Psoas muscle (tissue), 7 donors: ENCODE measurements at regions not wholly inside any gene's neighbourhood (a gene's known extent, or its start where the extent isn't known, plus 50 kb on each side); places are given as distances from the start of the nearest gene placed in this dataset.
A peak's percentile ranks its signal among the peaks of the same experiment; 100 is the strongest.

Experiments used
- ATAC-seq, 4 donors: fragments of 200-7000 bp; cut with Tn5 transposase; one replicate each; pipeline ENCODE4 v1.9.1; 2020; ENCODE audit warnings: moderate library complexity in 3 of 4, mild to moderate bottlenecking in 2 of 4
- DNase-seq, 2 donors: peaks; one replicate each; pipeline ENCODE4 v3.0.0-alpha.2; 2020
- H3K27ac ChIP-seq: fragments of 200-600 bp; one replicate; pipeline ENCODE4 v1.8.0; 2022
- H3K27me3 ChIP-seq, 3 donors: fragments of 200-600 bp in 1 of 3; one replicate each; pipeline versions ENCODE4 v1.6.1 to v1.8.0; 2013 to 2022; ENCODE audit warnings: low read length in 2 of 3, mild to moderate bottlenecking in 2 of 3, moderate library complexity in 1 of 3; ENCODE audit not compliant: insufficient read depth in 3 of 3
- H3K36me3 ChIP-seq, 2 donors: fragments of 200-600 bp in 1 of 2; one replicate each; pipeline versions ENCODE4 v1.6.1 to v1.8.0; 2013 to 2022; ENCODE audit warnings: low read depth in 1 of 2, mild to moderate bottlenecking in 1 of 2, moderate library complexity in 1 of 2; ENCODE audit not compliant: insufficient read depth in 1 of 2
- H3K4me1 ChIP-seq: fragments of 200-600 bp; one replicate; pipeline ENCODE4 v1.8.0; 2022
- H3K4me3 ChIP-seq: fragments of 200-600 bp; one replicate; pipeline ENCODE4 v1.8.0; 2022; ENCODE audit warnings: mild to moderate bottlenecking
- H3K9me3 ChIP-seq: fragments of 200-600 bp; one replicate; pipeline ENCODE4 v1.8.0; 2022
- WGBS, 3 donors: extraction: QIAGEN DNeasy Blood & Tissue Kit; methylation state at CpG; one replicate each; pipeline versions ENCODE4 v1.1.6 to v1.1.7; 2013; 5-methylcytosine and 5-hydroxymethylcytosine counted together
- intact Hi-C, 2 donors: fragments of 100-400 bp; cut with DNase I; formaldehyde crosslinking; loops; one replicate each; pipeline versions ENCODE4 v1.11.0 to v1.14.2; 2022
- TF ChIP-seq, protein P1 (sequence below): fragments of 200-600 bp; IDR thresholded peaks from one replicate; pipeline ENCODE4 v1.8.0; 2022; ENCODE audit warnings: antibody characterized with exemption
- donor health status: healthy with polysubstance abuse.
- donor health status: DM: no; HTN: no; CAD: no; lungs with moderate emphysema.
- donor health status: Bipolar disorder and iron deficiency.
- donor health status: healthy.
- donor health status: DM: yes; HTN: yes; CAD: no.
- donor health status: DM: no; HTN: no; CAD: no.
- donor health status: DM: yes; HTN: yes; CAD: no.

DNA sequence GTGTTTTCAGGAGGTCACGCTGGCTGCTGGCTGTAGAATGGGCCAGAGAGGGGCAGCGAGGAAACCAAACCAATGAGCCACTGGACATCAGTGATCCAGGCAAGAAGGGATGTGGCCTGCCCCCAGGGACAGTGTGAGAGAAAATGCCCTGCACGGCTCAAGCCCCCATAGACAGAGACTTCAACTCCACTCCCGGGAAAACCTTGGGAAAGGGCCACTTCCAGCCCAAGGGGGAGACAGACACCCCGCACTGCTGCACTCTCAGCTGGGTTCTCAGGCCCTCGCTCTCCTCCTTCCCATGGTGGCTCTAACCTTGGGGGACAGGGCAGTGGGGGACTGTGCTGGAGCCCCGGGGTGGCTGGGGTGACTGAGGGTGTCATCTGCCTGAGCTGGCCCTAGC is 172.0 kb downstream of the KATNAL1 start:
- TF ChIP-seq, protein P1, sequence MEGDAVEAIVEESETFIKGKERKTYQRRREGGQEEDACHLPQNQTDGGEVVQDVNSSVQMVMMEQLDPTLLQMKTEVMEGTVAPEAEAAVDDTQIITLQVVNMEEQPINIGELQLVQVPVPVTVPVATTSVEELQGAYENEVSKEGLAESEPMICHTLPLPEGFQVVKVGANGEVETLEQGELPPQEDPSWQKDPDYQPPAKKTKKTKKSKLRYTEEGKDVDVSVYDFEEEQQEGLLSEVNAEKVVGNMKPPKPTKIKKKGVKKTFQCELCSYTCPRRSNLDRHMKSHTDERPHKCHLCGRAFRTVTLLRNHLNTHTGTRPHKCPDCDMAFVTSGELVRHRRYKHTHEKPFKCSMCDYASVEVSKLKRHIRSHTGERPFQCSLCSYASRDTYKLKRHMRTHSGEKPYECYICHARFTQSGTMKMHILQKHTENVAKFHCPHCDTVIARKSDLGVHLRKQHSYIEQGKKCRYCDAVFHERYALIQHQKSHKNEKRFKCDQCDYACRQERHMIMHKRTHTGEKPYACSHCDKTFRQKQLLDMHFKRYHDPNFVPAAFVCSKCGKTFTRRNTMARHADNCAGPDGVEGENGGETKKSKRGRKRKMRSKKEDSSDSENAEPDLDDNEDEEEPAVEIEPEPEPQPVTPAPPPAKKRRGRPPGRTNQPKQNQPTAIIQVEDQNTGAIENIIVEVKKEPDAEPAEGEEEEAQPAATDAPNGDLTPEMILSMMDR: no peak
- Histone ChIP-seq H3K4me3 (no peak overlapping the region), H3K36me3 (no peaks in the 10 kb centered on the region), H3K9me3 (no peaks in the 10 kb centered on the region), H3K27me3 (peaks cover 0 to 4% (median 0%) of the 10 kb centered on the region in 3 donors), H3K4me1 (no peaks in the 10 kb centered on the region), H3K27ac (no peak overlapping the region)
- 82 to 88% (median 83%) methylated on average over 6 to 7 of the region's 7 CpGs for WGBS, 3 donors
- no peak for ATAC-seq
- intact Hi-C loops: loop anchor here in 1 of 2 donors (10.0 kb wide), 1 partner anchor 439 kb away; no protein-coding TSS in a partner anchor
- DNase-seq: no peak

DNA sequence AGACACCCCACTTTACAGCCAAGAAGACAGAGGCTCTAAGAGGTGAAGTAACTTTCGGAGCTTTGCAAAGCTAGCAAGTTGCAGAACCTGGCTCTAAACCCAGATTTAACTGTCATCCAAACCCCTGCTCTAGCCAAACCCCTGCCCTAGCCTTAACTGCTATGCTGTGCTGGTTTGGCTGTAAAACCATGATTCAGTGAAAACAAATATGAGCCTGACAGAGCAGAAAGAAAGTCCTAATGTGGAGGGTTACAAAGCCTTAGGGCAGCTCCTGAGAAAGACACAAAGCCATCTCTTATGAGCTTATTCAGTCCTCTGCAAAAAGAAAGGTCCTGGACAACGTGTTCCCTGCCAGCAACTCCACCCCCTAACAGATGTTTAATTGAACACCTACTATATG is 172.8 kb downstream of the KATNAL1 start:
- DNase-seq: no peak
- H3K36me3 ChIP-seq: no peaks in the 10 kb centered on the region
- no peaks in the 10 kb centered on the region for H3K4me1 ChIP-seq
- TF ChIP-seq, protein P1: no peak
- H3K4me3 ChIP-seq: no peak overlapping the region
- 73 to 85% (median 79%) methylated on average over 2 of the region's 2 CpGs for whole genome bisulfite sequencing, 3 donors
- ATAC-seq: no peak
- peaks cover 0 to 4% (median 0%) of the 10 kb centered on the region in 3 donors for H3K27me3 ChIP-seq
- no peak overlapping the region for H3K27ac ChIP-seq
- no peaks in the 10 kb centered on the region for H3K9me3 ChIP-seq
- intact Hi-C loops: loop anchor here (5.0 to 10.0 kb wide), 7 partner anchors 203 to 908 kb away; partner anchors contain the start of gene HMGB1 (in 1 of the 2)

DNA sequence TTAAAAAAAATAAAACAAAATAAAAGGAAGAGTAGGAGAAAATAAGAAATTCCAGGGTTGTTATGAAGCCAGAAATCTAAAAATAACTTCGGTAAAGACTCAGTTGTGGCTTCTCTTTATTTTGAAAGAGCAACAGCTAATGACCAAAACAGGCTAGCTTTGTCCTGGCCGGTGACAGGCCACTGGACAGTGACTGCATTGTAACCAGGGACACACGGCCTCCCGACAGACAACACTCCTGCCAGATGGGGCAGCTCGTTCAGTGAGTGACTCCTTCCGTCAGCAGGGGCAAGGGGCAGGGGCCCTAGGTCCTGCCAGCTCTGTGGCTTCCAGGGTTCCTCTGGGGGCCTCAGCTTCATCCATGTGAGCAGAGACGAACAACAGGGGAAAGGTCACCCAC is 173.4 kb downstream of the KATNAL1 start:
- H3K27me3 ChIP-seq: peaks cover 0 to 4% (median 0%) of the 10 kb centered on the region in 3 donors
- DNase-seq (peak in 1 of 2 donors; percentile 50), ATAC-seq (no peak)
- H3K9me3 ChIP-seq: no peaks in the 10 kb centered on the region
- no peak overlapping the region for H3K27ac ChIP-seq
- intact Hi-C loops: loop anchor here (5.0 to 10.0 kb wide), 7 partner anchors 203 to 908 kb away; partner anchors contain the start of gene HMGB1 (in 1 of the 2)
- no peaks in the 10 kb centered on the region for H3K4me1 ChIP-seq
- no peaks in the 10 kb centered on the region for H3K36me3 ChIP-seq
- 50 to 72% (median 53%) methylated on average over 7 of the region's 7 CpGs for WGBS, 3 donors
- TF ChIP-seq, protein P1: no peak
- H3K4me3 ChIP-seq: no peak overlapping the region

DNA sequence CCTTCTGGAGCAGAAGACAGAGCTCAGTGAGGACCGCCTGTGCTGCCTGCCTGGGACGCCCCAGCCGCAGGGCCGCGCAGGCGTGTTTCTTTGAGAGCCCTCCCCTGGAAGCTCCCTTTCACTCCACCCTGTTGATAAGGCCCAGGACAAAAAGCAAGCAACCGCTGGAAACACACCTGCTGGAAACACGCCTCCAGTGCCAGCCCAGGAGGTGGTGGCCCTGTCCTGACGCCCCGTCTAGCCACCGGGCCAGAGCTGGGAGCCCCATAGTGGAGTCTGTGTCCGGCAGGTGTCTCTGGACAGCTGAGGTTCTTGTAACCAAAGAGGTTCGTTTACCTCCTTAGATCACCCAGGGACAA is 173.8 kb downstream of the KATNAL1 start:
- Histone ChIP-seq H3K9me3 (no peaks in the 10 kb centered on the region), H3K27ac (no peak overlapping the region), H3K4me3 (no peak overlapping the region), H3K4me1 (no peaks in the 10 kb centered on the region), H3K36me3 (no peaks in the 10 kb centered on the region), H3K27me3 (peaks cover 0 to 3% (median 0%) of the 10 kb centered on the region in 3 donors)
- TF ChIP-seq, protein P1: no peak
- intact Hi-C loops: loop anchor here (5.0 to 10.0 kb wide), 7 partner anchors 204 to 909 kb away; partner anchors contain the start of gene HMGB1 (in 1 of the 2)
- no peak for DNase-seq
- ATAC-seq: no peak
- WGBS, 3 donors: 87 to 92% (median 90%) methylated on average over 12 to 13 of the region's 13 CpGs
